A549 (cell line): ENCODE measurements at regions not wholly inside any gene's neighbourhood (a gene's known extent, or its start where the extent isn't known, plus 50 kb on each side); places are given as distances from the start of the nearest gene placed in this dataset.
"Not testable (repeated sequence)": the region's sequence is repeated elsewhere in the genome, so short reads cannot be mapped to it uniquely, and the experiment has no call there.

Experiments used
- ATAC-seq, 2 experiments: fragments of 200-7000 bp in 1 of 2; fragments of >200 bp in 1 of 2; cut with Nextera tagmentation in 1 of 2; cut with Tn5 transposase in 1 of 2; 3 replicates each; pipeline versions ENCODE4 v1.8.0 to v1.9.1; 2018 to 2020; ENCODE audit warnings: mild to moderate bottlenecking in 1 of 2, moderate library complexity in 1 of 2
- CTCF ChIA-PET: fragments of 300-600 bp; sonication (Branson Sonifier 250); formaldehyde crosslinking; extraction: SDS; loops from one replicate; lab custom pipeline; 2021; ENCODE audit warnings: antibody characterized with exemption, inconsistent platforms; lab: Yijun Ruan, JAX
- POLR2A ChIA-PET: fragments of 350-600 bp; formaldehyde crosslinking; extraction: SDS; loops from one replicate; lab custom pipeline; 2021; ENCODE audit warnings: antibody characterized with exemption, inconsistent platforms; lab: Yijun Ruan, JAX
- DNase-seq, 2 experiments: peaks; one replicate each; pipeline versions ENCODE4 v3.0.0 to v3.0.0-alpha.2; 2011 to 2016; ENCODE audit warnings: low read depth in 1 of 2, low spot score in 1 of 2
- FAIRE-seq: peaks from 2 replicates; lab custom pipeline; 2011; peaks lifted over from hg19 to GRCh38; lab: Jason Lieb, UNC
- H3K27ac ChIP-seq, 2 experiments: fragments of >200 bp; sonication (Bioruptor Twin); formaldehyde crosslinking; 3 replicates each; pipeline ENCODE4 v1.5.1; 2016 to 2017
- H3K4me1 ChIP-seq: fragments of >200 bp; sonication (Bioruptor Twin); formaldehyde crosslinking; 3 replicates; pipeline ENCODE4 v1.6.1; 2016
- H3K4me2 ChIP-seq: fragments of >200 bp; sonication (Bioruptor Twin); formaldehyde crosslinking; 3 replicates; pipeline ENCODE4 v1.6.1; 2016
- H3K4me3 ChIP-seq: fragments of >200 bp; sonication (Bioruptor Twin); formaldehyde crosslinking; 3 replicates; pipeline ENCODE4 v1.5.1; 2016
- H3K9me3 ChIP-seq: fragments of >200 bp; sonication (Bioruptor Twin); formaldehyde crosslinking; 3 replicates; pipeline ENCODE4 v1.6.1; 2016
- BHLHE40 ChIP-seq: IDR thresholded peaks from 2 replicates; pipeline ENCODE4 v1.6.1; 2012; ENCODE audit warnings: low read depth, low read length, inconsistent platforms
- CBX8 ChIP-seq: fragments of 200-600 bp; sonication (generic); IDR thresholded peaks from 2 replicates; pipeline ENCODE4 v1.6.1; 2016
- CHD4 ChIP-seq: fragments of 200-600 bp; sonication (generic); IDR thresholded peaks from 2 replicates; pipeline ENCODE4 v1.6.1; 2016; ENCODE audit warnings: antibody characterized with exemption, mild to moderate bottlenecking, borderline replicate concordance
- E2F6 ChIP-seq: IDR thresholded peaks from 2 replicates; pipeline ENCODE4 v1.6.1; 2012; ENCODE audit warnings: low read depth, borderline replicate concordance
- FOSB ChIP-seq: fragments of 250-450 bp; sonication (Bioruptor Pico); IDR thresholded peaks from 2 replicates; pipeline ENCODE4 v1.5.0; 2020; ENCODE audit warnings: mild to moderate bottlenecking, moderate library complexity
- HDAC2 ChIP-seq: fragments of 200-600 bp; sonication (generic); IDR thresholded peaks from 2 replicates; pipeline ENCODE4 v1.6.1; 2016
- HOXB5 ChIP-seq: fragments of 250-450 bp; sonication (Bioruptor Pico); IDR thresholded peaks from 2 replicates; pipeline ENCODE4 v1.5.0; 2020; ENCODE audit warnings: mild to moderate bottlenecking, moderate library complexity
- JUN ChIP-seq, 2 experiments: fragments of >200 bp; sonication (Bioruptor Twin); formaldehyde crosslinking; IDR thresholded peaks; 2 replicates in 1 of 2; 3 replicates in 1 of 2; pipeline ENCODE4 v1.6.1; 2016 to 2017
- KDM1A ChIP-seq: fragments of 200-600 bp; sonication (generic); IDR thresholded peaks from 2 replicates; pipeline ENCODE4 v1.6.1; 2016; ENCODE audit warnings: low read depth, mild to moderate bottlenecking
- MAFK ChIP-seq: fragments of 450-650 bp; IDR thresholded peaks from 2 replicates; pipeline ENCODE4 v1.6.1; 2014; ENCODE audit not compliant: partially characterized antibody
- MYC ChIP-seq: IDR thresholded peaks from 2 replicates; pipeline ENCODE4 v1.6.1; 2012; ENCODE audit warnings: mild to moderate bottlenecking, inconsistent platforms, low read length, improper control_type of control experiment, borderline replicate concordance
- NPAS2 ChIP-seq: fragments of 250-450 bp; sonication (Bioruptor Pico); IDR thresholded peaks from 2 replicates; pipeline ENCODE4 v1.8.0; 2022; ENCODE audit warnings: mild to moderate bottlenecking, moderate library complexity, borderline replicate concordance
- NR3C1 ChIP-seq: fragments of >200 bp; sonication (Bioruptor Twin); formaldehyde crosslinking; IDR thresholded peaks from 3 replicates; pipeline ENCODE4 v1.6.1; 2017
- POLR2A ChIP-seq: IDR thresholded peaks from 2 replicates; pipeline ENCODE4 v1.6.1; 2012; ENCODE audit warnings: mild to moderate bottlenecking, low read length
- RAD21 ChIP-seq, 2 experiments: fragments of >200 bp in 1 of 2; sonication (Bioruptor Twin) in 1 of 2; formaldehyde crosslinking in 1 of 2; IDR thresholded peaks in 1 of 2; conservative IDR thresholded peaks in 1 of 2; 2 replicates in 1 of 2; 3 replicates in 1 of 2; pipeline ENCODE4 v1.6.1; 2012 to 2018; ENCODE audit warnings: inconsistent platforms in 1 of 2
- RCOR1 ChIP-seq: fragments of 150-350 bp; IDR thresholded peaks from 2 replicates; pipeline ENCODE4 v1.6.1; 2014; ENCODE audit warnings: antibody characterized with exemption, low read length, low read depth
- RFX5 ChIP-seq: fragments of 450-650 bp; IDR thresholded peaks from 2 replicates; pipeline ENCODE4 v1.7.1; 2014; ENCODE audit warnings: antibody characterized with exemption, mild to moderate bottlenecking, moderate library complexity
- SMC3 ChIP-seq: fragments of >200 bp; sonication (Bioruptor Twin); formaldehyde crosslinking; IDR thresholded peaks from 3 replicates; pipeline ENCODE4 v1.6.1; 2018; ENCODE audit warnings: inconsistent platforms
- TFCP2L1 ChIP-seq: fragments of 250-450 bp; sonication (Bioruptor Pico); IDR thresholded peaks from 2 replicates; pipeline ENCODE4 v1.5.0; 2021; ENCODE audit warnings: mild to moderate bottlenecking
- TP53 ChIP-seq: fragments of 250-450 bp; sonication (Bioruptor Pico); IDR thresholded peaks from 2 replicates; pipeline ENCODE4 v1.5.0; 2021; ENCODE audit warnings: mild to moderate bottlenecking, moderate library complexity
- ZSCAN20 ChIP-seq: fragments of 250-450 bp; sonication (Bioruptor Pico); IDR thresholded peaks from 2 replicates; pipeline ENCODE4 v1.8.0; 2022; ENCODE audit warnings: mild to moderate bottlenecking, moderate library complexity
- WGBS: methylation state at CpG from one replicate; pipeline ENCODE4 v1.1.6; 2017; ENCODE audit errors: missing lambda C conversion rate; 5-methylcytosine and 5-hydroxymethylcytosine counted together
- TF ChIP-seq, protein P1 (sequence below): fragments of 200-600 bp; sonication (generic); IDR thresholded peaks from 2 replicates; pipeline ENCODE4 v1.6.1; 2016; ENCODE audit warnings: antibody characterized with exemption, mild to moderate bottlenecking, moderate library complexity

DNA sequence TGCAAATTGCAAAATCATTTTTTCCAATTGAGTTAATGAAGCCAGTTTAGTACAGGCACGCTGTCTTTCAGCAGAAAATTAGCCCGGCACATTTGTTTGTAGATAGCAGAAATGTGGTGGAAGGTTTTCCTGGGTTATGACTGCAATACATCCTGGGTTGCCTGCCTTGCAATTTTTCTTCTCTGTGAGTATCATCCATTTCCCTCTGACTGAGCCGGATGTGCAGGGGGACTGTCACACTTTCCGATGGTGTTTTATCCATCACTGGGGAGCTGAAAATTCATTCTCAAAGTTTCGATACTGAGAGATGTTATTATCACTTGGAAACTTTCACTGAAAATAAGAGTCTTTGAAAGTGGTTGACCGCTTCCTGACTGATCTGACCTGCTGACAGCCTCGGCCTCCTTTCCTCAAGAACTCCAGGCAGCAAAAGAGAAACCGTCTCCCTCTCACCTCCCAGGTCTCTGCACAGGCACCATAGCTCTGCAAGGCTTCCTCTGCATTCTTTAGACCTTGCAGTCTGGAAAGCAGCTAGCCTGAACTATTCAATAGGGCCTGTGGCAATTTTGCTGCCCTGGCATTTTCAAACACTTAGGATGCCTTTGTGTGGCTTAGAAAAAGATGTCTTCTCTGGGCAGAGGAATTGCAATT lies 320.8 kb upstream of the NRP1 start:
- 87% methylated on average over 8 of the region's 8 CpGs for WGBS
- DNase-seq, result no peak
- TF ChIP-seq ZSCAN20, result no peak
- no peak for TF ChIP-seq SMC3
- TF ChIP-seq MAFK, result peak; percentile 46
- TF ChIP-seq, protein P1, sequence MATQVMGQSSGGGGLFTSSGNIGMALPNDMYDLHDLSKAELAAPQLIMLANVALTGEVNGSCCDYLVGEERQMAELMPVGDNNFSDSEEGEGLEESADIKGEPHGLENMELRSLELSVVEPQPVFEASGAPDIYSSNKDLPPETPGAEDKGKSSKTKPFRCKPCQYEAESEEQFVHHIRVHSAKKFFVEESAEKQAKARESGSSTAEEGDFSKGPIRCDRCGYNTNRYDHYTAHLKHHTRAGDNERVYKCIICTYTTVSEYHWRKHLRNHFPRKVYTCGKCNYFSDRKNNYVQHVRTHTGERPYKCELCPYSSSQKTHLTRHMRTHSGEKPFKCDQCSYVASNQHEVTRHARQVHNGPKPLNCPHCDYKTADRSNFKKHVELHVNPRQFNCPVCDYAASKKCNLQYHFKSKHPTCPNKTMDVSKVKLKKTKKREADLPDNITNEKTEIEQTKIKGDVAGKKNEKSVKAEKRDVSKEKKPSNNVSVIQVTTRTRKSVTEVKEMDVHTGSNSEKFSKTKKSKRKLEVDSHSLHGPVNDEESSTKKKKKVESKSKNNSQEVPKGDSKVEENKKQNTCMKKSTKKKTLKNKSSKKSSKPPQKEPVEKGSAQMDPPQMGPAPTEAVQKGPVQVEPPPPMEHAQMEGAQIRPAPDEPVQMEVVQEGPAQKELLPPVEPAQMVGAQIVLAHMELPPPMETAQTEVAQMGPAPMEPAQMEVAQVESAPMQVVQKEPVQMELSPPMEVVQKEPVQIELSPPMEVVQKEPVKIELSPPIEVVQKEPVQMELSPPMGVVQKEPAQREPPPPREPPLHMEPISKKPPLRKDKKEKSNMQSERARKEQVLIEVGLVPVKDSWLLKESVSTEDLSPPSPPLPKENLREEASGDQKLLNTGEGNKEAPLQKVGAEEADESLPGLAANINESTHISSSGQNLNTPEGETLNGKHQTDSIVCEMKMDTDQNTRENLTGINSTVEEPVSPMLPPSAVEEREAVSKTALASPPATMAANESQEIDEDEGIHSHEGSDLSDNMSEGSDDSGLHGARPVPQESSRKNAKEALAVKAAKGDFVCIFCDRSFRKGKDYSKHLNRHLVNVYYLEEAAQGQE, result no peak
- H3K27ac ChIP-seq, result peak overlapping the region in 1 of 2 experiments; percentile 34; a peak in 2 of 6 replicates
- H3K4me3 ChIP-seq, result no peak overlapping the region
- FAIRE-seq, result no peak
- POLR2A ChIA-PET, result no interaction called here
- ATAC-seq, result no peak
- H3K4me2 ChIP-seq, result no peak overlapping the region
- H3K9me3 ChIP-seq, result peaks cover 12% of the 10 kb centered on the region; the same call in 1 of the 3 replicates
- H3K4me1 ChIP-seq, result peaks cover 20% of the 10 kb centered on the region; the same call in 2 of the 3 replicates
- CTCF ChIA-PET, result no interaction called here

GRCh38 chr10:33653584-33654367 lies 319.3 kb upstream of the NRP1 start:
- H3K27ac ChIP-seq, result no peak overlapping the region
- 74% methylated on average over 7 of the region's 7 CpGs for WGBS

GRCh38 chr10:33652870-33653269 lies 318.4 kb upstream of the NRP1 start:
- Histone ChIP-seq H3K27ac (no peak overlapping the region), H3K4me3 (no peak overlapping the region), H3K4me1 (peaks cover 19% of the 10 kb centered on the region; the same call in 2 of the 3 replicates), H3K9me3 (peaks cover 12% of the 10 kb centered on the region; the same call in 1 of the 3 replicates), H3K4me2 (no peak overlapping the region)
- ATAC-seq (no peak), DNase-seq (no peak), FAIRE-seq (no peak)
- TF ChIP-seq BHLHE40 (no peak), NR3C1 (no peak), NPAS2 (CRISPR knock-in tag) (no peak), TP53 (no peak), JUN (IDR thresholded peaks at IDR 0.05) (no peak), CBX8 (no peak), KDM1A (no peak), HOXB5 (no peak), RCOR1 (no peak), RFX5 (no peak), E2F6 (no peak), MYC (no peak), FOSB (no peak), CHD4 (no peak)
- CTCF ChIA-PET, result no interaction called here
- POLR2A ChIA-PET, result no interaction called here
- WGBS, result 85% methylated on average over 3 of the region's 3 CpGs

More at GRCh38 chr10:33653584-33654367, 319.3 kb upstream of the NRP1 start:
- FAIRE-seq, result no peak
- Histone ChIP-seq H3K9me3 (peaks cover 12% of the 10 kb centered on the region; the same call in 1 of the 3 replicates), H3K4me2 (no peak overlapping the region), H3K4me1 (peaks cover 20% of the 10 kb centered on the region; the same call in 2 of the 3 replicates), H3K4me3 (no peak overlapping the region)
- CTCF ChIA-PET, result interaction anchor here (0.7 kb wide), 1 partner anchor 458 kb away, joined by 3 read pairs; no protein-coding TSS in a partner anchor
- POLR2A ChIA-PET, result no interaction called here
- ATAC-seq, result no peak
- no peak for DNase-seq
- no peak for TF ChIP-seq POLR2A
- TF ChIP-seq NPAS2 (CRISPR knock-in tag), result no peak
- no peak for TF ChIP-seq HDAC2
- no peak for TF ChIP-seq TFCP2L1
- TF ChIP-seq RAD21 (conservative IDR thresholded peaks at IDR 0.05 in 1 of 2, IDR thresholded peaks at IDR 0.05 in 1 of 2), result no peak
- no peak for TF ChIP-seq HOXB5
- no peak for TF ChIP-seq MAFK
- TF ChIP-seq, all 56 proteins: peak for 0

DNA sequence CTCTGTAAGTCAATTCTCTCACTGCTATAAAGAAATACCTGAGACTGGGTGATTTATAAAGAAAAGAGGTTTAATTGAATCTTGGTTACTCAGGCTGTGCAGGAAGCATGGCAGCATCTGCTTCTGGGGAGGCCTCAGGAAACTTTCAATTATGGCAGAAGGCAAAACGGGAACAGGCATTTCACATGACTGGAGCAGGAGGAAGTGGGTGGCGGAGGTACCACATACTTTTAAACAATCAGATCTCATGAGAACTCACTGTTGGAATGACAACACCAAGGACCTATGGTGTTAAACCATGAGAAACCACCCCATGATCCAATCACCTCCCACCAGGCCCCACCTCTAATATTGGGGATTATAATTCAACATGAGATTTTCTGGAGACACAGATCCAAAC lies 315.7 kb upstream of the NRP1 start:
- peaks cover 12% of the 10 kb centered on the region; the same call in 1 of the 3 replicates for H3K9me3 ChIP-seq
- H3K4me1 ChIP-seq, FAIRE-seq, DNase-seq, H3K4me3 ChIP-seq, ATAC-seq, CTCF ChIA-PET, H3K4me2 ChIP-seq, POLR2A ChIA-PET, H3K27ac ChIP-seq: not testable (repeated sequence)
- 82% methylated on average over 2 of the region's 2 CpGs for WGBS
